ENCODE measurements at regions not wholly inside any gene's neighbourhood (a gene's known extent, or its start where the extent isn't known, plus 50 kb on each side); places are given as distances from the start of the nearest gene placed in this dataset.

DNA sequence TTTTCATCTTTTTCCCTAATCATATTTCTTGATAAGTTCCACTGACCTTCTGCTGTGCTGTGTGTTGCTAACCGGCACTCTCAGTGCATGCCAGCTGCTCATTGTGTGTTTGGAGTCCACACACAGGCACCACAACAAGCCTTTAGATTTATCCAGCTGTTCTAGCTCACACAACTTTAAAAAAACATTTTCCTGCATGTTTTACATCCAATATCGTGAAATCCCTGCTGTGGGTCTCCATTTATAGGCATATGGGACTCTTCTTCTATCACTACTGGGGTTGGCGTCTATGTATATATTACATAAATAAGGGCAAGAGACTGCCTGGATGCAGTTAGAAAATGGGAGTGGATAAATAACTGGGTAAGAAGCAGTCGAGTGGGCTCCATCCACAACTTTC is 183.6 kb upstream of the ADARB2 start:
- Histone ChIP-seq H3K36me3 (no peaks in the 10 kb centered on the region), H3K4me3 (no peak overlapping the region), H3K4me1 (no peaks in the 10 kb centered on the region), H3K27ac (no peak overlapping the region), H3K9me3 (no peaks in the 10 kb centered on the region), H3K27me3 (no peaks in the 10 kb centered on the region)
- intact Hi-C loops (cut with DNase I): no loop called here
- DNase-seq (ENCODE audit: extremely low spot score in 2 of 2): no peak
- TF ChIP-seq POLR2AphosphoS5 (IDR thresholded peaks at IDR 0.05; ENCODE audit: insufficient read depth in 1 of 2, low read depth in 1 of 2) (no peak), POLR2A (IDR thresholded peaks at IDR 0.05) (no peak)
- TF ChIP-seq, protein P1, sequence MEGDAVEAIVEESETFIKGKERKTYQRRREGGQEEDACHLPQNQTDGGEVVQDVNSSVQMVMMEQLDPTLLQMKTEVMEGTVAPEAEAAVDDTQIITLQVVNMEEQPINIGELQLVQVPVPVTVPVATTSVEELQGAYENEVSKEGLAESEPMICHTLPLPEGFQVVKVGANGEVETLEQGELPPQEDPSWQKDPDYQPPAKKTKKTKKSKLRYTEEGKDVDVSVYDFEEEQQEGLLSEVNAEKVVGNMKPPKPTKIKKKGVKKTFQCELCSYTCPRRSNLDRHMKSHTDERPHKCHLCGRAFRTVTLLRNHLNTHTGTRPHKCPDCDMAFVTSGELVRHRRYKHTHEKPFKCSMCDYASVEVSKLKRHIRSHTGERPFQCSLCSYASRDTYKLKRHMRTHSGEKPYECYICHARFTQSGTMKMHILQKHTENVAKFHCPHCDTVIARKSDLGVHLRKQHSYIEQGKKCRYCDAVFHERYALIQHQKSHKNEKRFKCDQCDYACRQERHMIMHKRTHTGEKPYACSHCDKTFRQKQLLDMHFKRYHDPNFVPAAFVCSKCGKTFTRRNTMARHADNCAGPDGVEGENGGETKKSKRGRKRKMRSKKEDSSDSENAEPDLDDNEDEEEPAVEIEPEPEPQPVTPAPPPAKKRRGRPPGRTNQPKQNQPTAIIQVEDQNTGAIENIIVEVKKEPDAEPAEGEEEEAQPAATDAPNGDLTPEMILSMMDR (IDR thresholded peaks at IDR 0.05): no peak

DNA sequence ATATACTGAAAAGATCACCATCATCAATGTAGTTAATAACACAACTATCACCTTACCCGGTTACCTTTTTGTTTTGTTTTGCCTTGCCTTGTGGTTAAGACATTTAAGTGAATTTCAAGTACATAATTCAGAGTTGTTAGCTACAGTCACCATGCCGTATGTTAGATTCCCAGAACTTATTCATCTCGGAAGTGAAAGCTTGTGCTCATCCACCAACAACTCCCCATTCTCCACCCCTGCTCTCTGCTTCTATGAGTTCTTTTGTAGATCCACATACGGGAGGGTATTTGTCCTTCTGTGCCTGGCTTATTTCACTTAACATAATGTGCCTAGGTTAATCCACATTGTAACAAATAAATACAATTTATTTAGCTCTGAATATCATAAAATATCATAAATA is 182.8 kb upstream of the ADARB2 start:
- intact Hi-C loops (cut with DNase I): no loop called here
- DNase-seq (ENCODE audit: extremely low spot score in 2 of 2): no peak

DNA sequence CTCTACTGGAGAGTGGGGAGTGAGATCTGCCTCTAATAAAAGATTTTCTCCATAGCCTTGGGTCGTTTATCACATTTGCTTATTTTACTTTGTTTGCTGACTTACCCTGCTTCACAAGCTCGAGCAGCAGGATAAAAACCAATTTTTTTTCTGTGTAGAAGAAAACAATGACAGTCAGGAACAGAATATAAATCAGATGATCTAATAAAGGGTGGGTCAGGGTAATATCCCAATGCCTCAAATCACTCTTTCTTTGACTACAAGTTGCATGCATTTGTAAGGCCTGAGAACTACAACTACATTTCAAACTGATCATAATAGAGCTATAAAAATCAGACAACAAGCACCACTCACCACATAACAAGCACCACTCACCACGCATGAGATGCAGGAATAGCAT is 174.4 kb upstream of the ADARB2 start:
- H3K4me1 ChIP-seq: no peaks in the 10 kb centered on the region
- no peak overlapping the region for H3K27ac ChIP-seq
- intact Hi-C loops (cut with DNase I): no loop called here
- H3K9me3 ChIP-seq: no peaks in the 10 kb centered on the region
- H3K27me3 ChIP-seq: no peaks in the 10 kb centered on the region
- H3K4me3 ChIP-seq: no peak overlapping the region
- no peaks in the 10 kb centered on the region for H3K36me3 ChIP-seq
- DNase-seq (ENCODE audit: extremely low spot score in 2 of 2): no peak
- TF ChIP-seq, protein P1 (IDR thresholded peaks at IDR 0.05): no peak
- TF ChIP-seq POLR2A (IDR thresholded peaks at IDR 0.05) (no peak), POLR2AphosphoS5 (IDR thresholded peaks at IDR 0.05; ENCODE audit: insufficient read depth in 1 of 2, low read depth in 1 of 2) (no peak)

More for the DNA sequence above, 182.8 kb upstream of the ADARB2 start:
- H3K4me3 ChIP-seq: no peak overlapping the region
- no peaks in the 10 kb centered on the region for H3K36me3 ChIP-seq
- no peaks in the 10 kb centered on the region for H3K9me3 ChIP-seq
- TF ChIP-seq, protein P1 (IDR thresholded peaks at IDR 0.05): no peak
- TF ChIP-seq POLR2A (IDR thresholded peaks at IDR 0.05) (no peak), POLR2AphosphoS5 (IDR thresholded peaks at IDR 0.05; ENCODE audit: insufficient read depth in 1 of 2, low read depth in 1 of 2) (no peak)
- H3K4me1 ChIP-seq: no peaks in the 10 kb centered on the region
- H3K27me3 ChIP-seq: no peaks in the 10 kb centered on the region
- no peak overlapping the region for H3K27ac ChIP-seq

DNA sequence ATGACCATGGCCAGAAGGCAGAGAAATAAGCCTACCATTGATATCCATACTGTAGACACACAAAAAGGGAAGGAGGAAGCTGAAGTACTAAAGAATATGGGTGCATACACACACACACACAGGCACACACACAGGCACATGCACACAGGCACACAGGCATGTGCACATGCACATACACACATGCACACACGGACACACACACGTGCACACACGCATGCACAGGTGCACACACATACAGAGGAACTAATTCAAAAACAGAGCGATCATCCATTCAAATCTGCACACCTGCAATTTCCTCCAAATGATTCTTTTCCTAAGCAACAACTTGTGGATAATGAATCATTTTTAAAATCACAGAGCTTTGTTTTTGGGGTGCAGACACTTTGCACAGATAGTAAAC is 166.7 kb upstream of the ADARB2 start:
- DNase-seq (ENCODE audit: extremely low spot score in 2 of 2): no peak
- no peaks in the 10 kb centered on the region for H3K9me3 ChIP-seq
- H3K27me3 ChIP-seq: no peaks in the 10 kb centered on the region
- intact Hi-C loops (cut with DNase I): no loop called here
- H3K27ac ChIP-seq: no peak overlapping the region
- no peak overlapping the region for H3K4me3 ChIP-seq
- no peaks in the 10 kb centered on the region for H3K36me3 ChIP-seq
- TF ChIP-seq, protein P1 (IDR thresholded peaks at IDR 0.05): no peak
- TF ChIP-seq POLR2A (IDR thresholded peaks at IDR 0.05) (no peak), POLR2AphosphoS5 (IDR thresholded peaks at IDR 0.05; ENCODE audit: insufficient read depth in 1 of 2, low read depth in 1 of 2) (no peak)
- no peaks in the 10 kb centered on the region for H3K4me1 ChIP-seq

DNA sequence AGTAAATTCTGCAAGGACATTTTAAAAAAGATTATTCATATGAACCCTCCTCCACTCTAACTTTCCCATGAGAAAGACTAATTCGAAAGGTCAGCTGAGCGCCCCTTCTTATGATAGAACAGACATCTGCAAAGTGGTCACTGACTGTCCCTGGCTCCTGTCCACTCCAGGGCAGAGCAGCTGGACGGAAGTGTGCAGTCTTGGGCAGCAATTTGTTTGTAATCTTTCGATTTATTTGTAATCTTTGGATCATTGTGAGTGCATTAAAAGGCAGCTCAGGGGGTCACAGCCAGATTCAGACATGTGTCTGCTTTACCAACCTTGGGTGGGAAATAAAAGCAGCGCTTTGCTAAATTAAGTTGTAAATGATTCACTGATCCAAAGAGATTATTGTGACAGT is 158.8 kb upstream of the ADARB2 start:
- TF ChIP-seq, protein P1 (IDR thresholded peaks at IDR 0.05): no peak
- TF ChIP-seq POLR2A (IDR thresholded peaks at IDR 0.05) (no peak), POLR2AphosphoS5 (IDR thresholded peaks at IDR 0.05; ENCODE audit: insufficient read depth in 1 of 2, low read depth in 1 of 2) (no peak)
- Histone ChIP-seq H3K36me3 (no peaks in the 10 kb centered on the region), H3K4me3 (no peak overlapping the region), H3K27me3 (no peaks in the 10 kb centered on the region), H3K4me1 (no peaks in the 10 kb centered on the region), H3K9me3 (no peaks in the 10 kb centered on the region), H3K27ac (no peak overlapping the region)
- DNase-seq (ENCODE audit: extremely low spot score in 2 of 2): no peak
- intact Hi-C loops (cut with DNase I): no loop called here
